ENCODE measurements at regions not wholly inside any gene's neighbourhood (a gene's known extent, or its start where the extent isn't known, plus 50 kb on each side); places are given as distances from the start of the nearest gene placed in this dataset.

DNA sequence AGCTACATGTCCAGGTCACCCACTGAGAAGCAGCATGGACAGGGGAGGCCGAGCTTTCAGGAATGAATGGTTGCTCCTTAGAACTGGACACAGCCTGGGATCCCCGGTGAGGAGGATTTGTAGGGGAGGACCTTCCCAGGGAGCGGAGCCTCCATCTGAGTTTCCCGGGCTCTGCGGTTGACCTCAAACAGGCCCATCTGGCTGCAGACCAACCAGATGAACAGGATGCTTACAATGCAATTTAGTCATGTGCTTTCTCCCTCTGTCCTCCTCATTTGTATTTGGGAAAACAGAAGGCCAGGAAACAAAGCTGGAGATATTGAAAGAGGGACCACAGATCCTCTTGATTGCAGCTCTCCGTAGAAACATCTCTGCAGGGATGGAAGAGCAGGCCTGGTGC is 104.8 kb downstream of the EMX2 start (continued):
- TF ChIP-seq CTCF (IDR thresholded peaks at IDR 0.05 in 2 of 3, conservative IDR thresholded peaks at IDR 0.05 in 1 of 3; ENCODE audit: control insufficient read depth in 2 of 3, extremely low read depth in 1 of 3, insufficient read depth in 1 of 3, low read depth in 3 of 3, low read length in 3 of 3): no peak
- no peak for TF ChIP-seq JUNB (IDR thresholded peaks at IDR 0.05)
- TF ChIP-seq SUPT20H (IDR thresholded peaks at IDR 0.05; ENCODE audit: borderline replicate concordance, control insufficient read depth, low read depth, low read length): no peak
- no peak for TF ChIP-seq BRCA1 (IDR thresholded peaks at IDR 0.05; ENCODE audit: low read depth, low read length)
- TF ChIP-seq KDM1A (IDR thresholded peaks at IDR 0.05; ENCODE audit: borderline replicate concordance): no peak
- TF ChIP-seq RCOR1 (conservative IDR thresholded peaks at IDR 0.05; ENCODE audit: low read depth, low read length): no peak
- TF ChIP-seq STAT3 (IDR thresholded peaks at IDR 0.05; ENCODE audit: low read depth, low read length): no peak
- no peak for TF ChIP-seq RAD21 (IDR thresholded peaks at IDR 0.05; ENCODE audit: insufficient read depth, low read depth, low read length)

DNA sequence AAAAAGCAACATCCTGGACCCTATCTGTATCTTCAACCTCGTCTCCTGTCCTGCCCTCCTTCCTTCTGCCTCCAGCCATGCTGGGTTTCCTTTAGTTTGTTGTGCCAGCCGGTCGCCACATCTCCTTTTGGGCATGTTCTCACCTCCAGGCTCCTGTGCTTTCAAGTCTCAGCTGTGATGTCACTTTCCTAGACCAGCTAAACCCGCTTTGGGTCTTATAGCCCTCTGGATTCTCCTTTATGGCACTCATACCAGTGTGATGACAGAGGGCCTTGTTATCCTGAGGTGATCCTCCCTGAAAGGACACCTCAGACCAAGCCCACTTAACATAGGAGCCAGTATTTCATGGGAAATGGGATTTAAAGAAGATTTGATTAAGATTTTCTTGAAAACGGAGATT is 108.6 kb downstream of the EMX2 start:
- Histone ChIP-seq H3K36me3 (ENCODE audit: control insufficient read depth in 2 of 2, insufficient read depth in 2 of 2, low read length in 1 of 2) (no peaks in the 10 kb centered on the region), H4K20me1 (ENCODE audit: control insufficient read depth, insufficient read depth) (no peaks in the 10 kb centered on the region), H3K27ac (ENCODE audit: control insufficient read depth, insufficient read depth) (no peak overlapping the region), H3K9me3 (replicated peaks; ENCODE audit: control insufficient read depth, insufficient read depth, low read length) (peaks cover 30% of the 10 kb centered on the region; the same call in 2 of the 3 replicates), H3K9ac (ENCODE audit: control insufficient read depth, insufficient read depth, low read length) (no peak overlapping the region), H2AFZ (ENCODE audit: control insufficient read depth, low read depth, low read length) (no peak overlapping the region), H3K4me1 (ENCODE audit: control insufficient read depth, insufficient read depth, low read length) (peaks cover 34% of the 10 kb centered on the region), H3K4me3 (no peak overlapping the region), H3K79me2 (ENCODE audit: control insufficient read depth, insufficient read depth, low read length) (no peaks in the 10 kb centered on the region), H3K27me3 (replicated peaks in 1 of 2; ENCODE audit: control insufficient read depth in 2 of 2, insufficient read depth in 2 of 2, low read length in 1 of 2) (no peaks in the 10 kb centered on the region), H3K4me2 (ENCODE audit: control insufficient read depth, insufficient read depth) (no peak overlapping the region)
- FAIRE-seq: no peak
- no TSS peak for BruUV-seq (replicated peaks)
- ChIA-PET RAD21 (ENCODE audit: unreplicated experiment) (interaction anchor here (1.3 to 7.4 kb wide), 6 partner anchors 9 to 154 kb away, joined by 3 to 138 read pairs (median 34); partner anchors contain the start of gene EMX2), SMC1A (ENCODE audit: uncharacterized antibody, unreplicated experiment) (interaction anchor here (0.6 to 17.2 kb wide), 11 partner anchors 9 to 94 kb away, joined by 3 to 300 read pairs (median 6); no protein-coding TSS in a partner anchor), POLR2A (interaction anchor here (6.0 kb wide), 1 partner anchor 29 kb away, joined by 56 read pairs; no protein-coding TSS in a partner anchor), CTCF (interaction anchor here (1.5 to 6.7 kb wide), 5 partner anchors 10 to 113 kb away, joined by 4 to 55 read pairs (median 10); no protein-coding TSS in a partner anchor)
- no peak for DNase-seq (ENCODE audit: low read depth, low spot score)
- WGBS (ENCODE audit: insufficient coverage, insufficient replicate concordance, low lambda C conversion rate, missing lambda C conversion rate): 91% methylated on average over 5 of the region's 5 CpGs
- intact Hi-C loops (cut with micrococcal nuclease; ENCODE audit: unreplicated experiment) (loop anchor here (10.0 kb wide), 2 partner anchors 106 to 276 kb away; partner anchors contain the start of genes EMX2 and PDZD8), in situ Hi-C loops (cut with MboI) (no loop called here)
- no peak for ATAC-seq
- TF ChIP-seq ZBTB40 (IDR thresholded peaks at IDR 0.05; ENCODE audit: borderline replicate concordance) (no peak), GATAD2B (conservative IDR thresholded peaks at IDR 0.05; ENCODE audit: low read depth) (no peak), CUX1 (IDR thresholded peaks at IDR 0.05; ENCODE audit: insufficient replicate concordance, low read depth, low read length) (no peak)

Measured in GM12878 (cell line).